Suprapubic skin (tissue), 4 donors: ENCODE measurements at regions not wholly inside any gene's neighbourhood (a gene's known extent, or its start where the extent isn't known, plus 50 kb on each side); places are given as distances from the start of the nearest gene placed in this dataset.
A peak's percentile ranks its signal among the peaks of the same experiment; 100 is the strongest.

Experiments
- DNase-seq, 2 donors: peaks; one replicate each; pipeline ENCODE4 v3.0.0-alpha.2; 2019; ENCODE audit warnings: low spot score in 2 of 2
- H3K27ac ChIP-seq: fragments of 200-600 bp; sonication (generic); one replicate; pipeline ENCODE4 v1.5.1; 2019
- H3K27me3 ChIP-seq: fragments of 200-600 bp; sonication (generic); one replicate; pipeline ENCODE4 v1.5.1; 2019
- H3K36me3 ChIP-seq: fragments of 200-600 bp; sonication (generic); one replicate; pipeline ENCODE4 v1.5.1; 2019
- H3K4me1 ChIP-seq: fragments of 200-600 bp; sonication (generic); one replicate; pipeline ENCODE4 v1.5.1; 2019
- H3K4me3 ChIP-seq: fragments of 200-600 bp; sonication (generic); one replicate; pipeline ENCODE4 v1.5.1; 2019; ENCODE audit warnings: mild to moderate bottlenecking
- H3K9me3 ChIP-seq: fragments of 200-600 bp; sonication (generic); one replicate; pipeline ENCODE4 v1.5.1; 2019
- EP300 ChIP-seq: sonication (generic); formaldehyde crosslinking; IDR thresholded peaks from one replicate; pipeline ENCODE4 v1.6.1; 2017; ENCODE audit warnings: antibody characterized with exemption
- POLR2A ChIP-seq, 2 donors: fragments of 450-650 bp; IDR thresholded peaks; one replicate each; pipeline ENCODE4 v1.6.1; 2017; ENCODE audit warnings: antibody characterized with exemption in 2 of 2, mild to moderate bottlenecking in 2 of 2, moderate library complexity in 2 of 2
- POLR2AphosphoS5 ChIP-seq, 3 donors: sonication (generic); formaldehyde crosslinking; IDR thresholded peaks; one replicate each; pipeline ENCODE4 v1.6.1; 2017; ENCODE audit warnings: antibody characterized with exemption in 3 of 3
- WGBS: methylation state at CpG from one replicate; pipeline ENCODE4 v1.1.5; 2018; 5-methylcytosine and 5-hydroxymethylcytosine counted together
- TF ChIP-seq, protein P1 (sequence below), 2 donors: fragments of 200-600 bp in 1 of 2; fragments of 450-650 bp in 1 of 2; sonication (generic) in 1 of 2; IDR thresholded peaks; one replicate each; pipeline ENCODE4 v1.5.1; 2016 to 2019; ENCODE audit warnings: antibody characterized with exemption in 2 of 2, mild to moderate bottlenecking in 1 of 2, moderate library complexity in 1 of 2

DNA sequence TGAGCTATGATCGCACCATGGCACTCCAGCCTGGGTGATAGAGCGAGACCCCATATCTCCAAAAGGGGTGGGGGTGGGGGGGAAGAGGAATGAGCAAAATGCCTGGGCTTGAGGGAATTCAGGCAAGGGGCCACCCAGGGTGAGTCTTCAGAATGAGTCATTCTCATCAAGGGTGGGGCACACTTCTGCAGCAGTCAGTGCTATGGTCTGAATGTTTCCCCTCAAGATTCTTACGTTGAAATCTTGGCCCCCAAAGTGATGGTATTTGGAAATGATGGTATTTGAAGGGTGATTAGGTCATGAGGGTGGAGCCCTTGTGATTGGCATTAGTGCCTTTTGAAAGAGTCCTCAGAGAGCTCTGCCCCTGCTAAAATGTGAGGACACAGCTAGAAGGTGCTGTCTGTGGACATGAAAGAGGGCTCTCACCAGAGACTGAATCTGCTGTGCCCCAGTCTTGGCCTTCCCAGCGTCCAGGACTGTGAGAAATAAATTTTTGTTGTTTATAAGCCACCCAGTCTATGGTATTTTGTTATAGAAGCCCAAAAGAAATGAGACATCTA lies 86.4 kb upstream of the THY1 start:
- WGBS: 63% methylated on average over 4 of the region's 4 CpGs
- H3K27me3 ChIP-seq: peaks cover 5% of the 10 kb centered on the region
- no peaks in the 10 kb centered on the region for H3K9me3 ChIP-seq
- H3K4me1 ChIP-seq: peaks cover 13% of the 10 kb centered on the region
- DNase-seq: no peak
- peak overlapping the region; percentile 34 for H3K27ac ChIP-seq
- no peaks in the 10 kb centered on the region for H3K36me3 ChIP-seq
- TF ChIP-seq, protein P1, sequence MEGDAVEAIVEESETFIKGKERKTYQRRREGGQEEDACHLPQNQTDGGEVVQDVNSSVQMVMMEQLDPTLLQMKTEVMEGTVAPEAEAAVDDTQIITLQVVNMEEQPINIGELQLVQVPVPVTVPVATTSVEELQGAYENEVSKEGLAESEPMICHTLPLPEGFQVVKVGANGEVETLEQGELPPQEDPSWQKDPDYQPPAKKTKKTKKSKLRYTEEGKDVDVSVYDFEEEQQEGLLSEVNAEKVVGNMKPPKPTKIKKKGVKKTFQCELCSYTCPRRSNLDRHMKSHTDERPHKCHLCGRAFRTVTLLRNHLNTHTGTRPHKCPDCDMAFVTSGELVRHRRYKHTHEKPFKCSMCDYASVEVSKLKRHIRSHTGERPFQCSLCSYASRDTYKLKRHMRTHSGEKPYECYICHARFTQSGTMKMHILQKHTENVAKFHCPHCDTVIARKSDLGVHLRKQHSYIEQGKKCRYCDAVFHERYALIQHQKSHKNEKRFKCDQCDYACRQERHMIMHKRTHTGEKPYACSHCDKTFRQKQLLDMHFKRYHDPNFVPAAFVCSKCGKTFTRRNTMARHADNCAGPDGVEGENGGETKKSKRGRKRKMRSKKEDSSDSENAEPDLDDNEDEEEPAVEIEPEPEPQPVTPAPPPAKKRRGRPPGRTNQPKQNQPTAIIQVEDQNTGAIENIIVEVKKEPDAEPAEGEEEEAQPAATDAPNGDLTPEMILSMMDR (IDR thresholded peaks at IDR 0.05): no peak
- TF ChIP-seq EP300: no peak
- no peak overlapping the region for H3K4me3 ChIP-seq

DNA sequence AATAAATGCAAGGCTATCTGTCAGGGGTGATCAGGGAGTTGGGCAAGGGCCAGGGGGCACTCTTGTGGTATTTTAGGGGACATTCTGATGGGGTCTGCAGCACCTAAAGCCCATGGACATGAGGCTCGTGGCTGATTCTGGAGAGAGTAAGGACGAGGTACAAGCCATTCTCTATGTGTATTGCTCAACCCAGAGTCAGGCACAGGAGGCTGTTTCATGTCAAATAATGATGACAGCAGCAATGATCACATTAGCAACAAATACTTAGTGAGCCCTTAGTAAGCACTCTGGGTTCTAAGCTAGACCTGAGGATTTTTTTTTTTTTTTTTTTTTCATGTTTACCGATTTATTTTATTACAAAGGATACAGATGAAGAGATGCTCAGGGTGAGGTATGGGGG lies 83.5 kb upstream of the THY1 start:
- H3K27me3 ChIP-seq: peaks cover 5% of the 10 kb centered on the region
- no peak overlapping the region for H3K27ac ChIP-seq
- H3K9me3 ChIP-seq: no peaks in the 10 kb centered on the region
- no peaks in the 10 kb centered on the region for H3K36me3 ChIP-seq
- 37% methylated on average over 3 of the region's 3 CpGs for WGBS
- TF ChIP-seq POLR2AphosphoS5 (IDR thresholded peaks at IDR 0.05): no peak
- TF ChIP-seq POLR2A (IDR thresholded peaks at IDR 0.05): no peak
- TF ChIP-seq, protein P1 (IDR thresholded peaks at IDR 0.05): no peak
- no peak for TF ChIP-seq EP300
- H3K4me1 ChIP-seq: peaks cover 13% of the 10 kb centered on the region
- H3K4me3 ChIP-seq: no peak overlapping the region
- DNase-seq: no peak

DNA sequence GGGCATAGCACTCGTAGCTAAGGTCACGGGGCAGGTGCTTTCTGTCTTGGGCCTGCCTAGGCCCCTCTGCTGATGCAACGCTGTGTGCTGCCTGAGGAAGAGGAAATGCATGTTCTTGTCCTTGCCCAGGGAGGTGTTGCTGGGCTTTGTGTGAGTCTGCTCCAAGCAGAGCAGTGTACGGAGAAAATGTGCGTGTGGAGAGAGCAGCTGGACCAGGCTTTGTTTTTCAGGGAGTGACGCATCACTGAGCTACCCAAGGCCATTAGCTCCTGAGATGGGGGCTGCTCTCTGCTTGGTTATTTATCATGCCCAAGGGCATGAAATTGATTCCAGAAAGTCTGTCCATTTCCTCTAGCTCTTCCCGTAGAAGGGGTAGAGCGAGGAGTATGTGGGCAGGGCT lies 82.9 kb upstream of the THY1 start:
- Histone ChIP-seq H3K9me3 (no peaks in the 10 kb centered on the region), H3K27ac (no peak overlapping the region), H3K4me1 (peaks cover 13% of the 10 kb centered on the region), H3K27me3 (peaks cover 5% of the 10 kb centered on the region), H3K4me3 (no peak overlapping the region), H3K36me3 (no peaks in the 10 kb centered on the region)
- DNase-seq: no peak
- 91% methylated on average over 8 of the region's 8 CpGs for WGBS
- TF ChIP-seq, protein P1 (IDR thresholded peaks at IDR 0.05): no peak
- no peak for TF ChIP-seq POLR2A (IDR thresholded peaks at IDR 0.05)
- no peak for TF ChIP-seq POLR2AphosphoS5 (IDR thresholded peaks at IDR 0.05)
- no peak for TF ChIP-seq EP300

GRCh38 chr11:119505071-119505470 lies 82.1 kb upstream of the THY1 start:
- WGBS: 79% methylated on average over 5 of the region's 5 CpGs
- no peak for DNase-seq
- H3K4me1 ChIP-seq: peaks cover 10% of the 10 kb centered on the region

GRCh38 chr11:119504371-119504770 lies 81.4 kb upstream of the THY1 start:
- Histone ChIP-seq H3K27me3 (peaks cover 9% of the 10 kb centered on the region), H3K4me3 (no peak overlapping the region), H3K27ac (no peak overlapping the region), H3K4me1 (peaks cover 3% of the 10 kb centered on the region), H3K36me3 (no peaks in the 10 kb centered on the region), H3K9me3 (no peaks in the 10 kb centered on the region)
- TF ChIP-seq, protein P1 (IDR thresholded peaks at IDR 0.05): no peak
- 80% methylated on average over 1 of the region's 1 CpG for WGBS
- DNase-seq: peak in 1 of 2 donors; percentile 26

More at GRCh38 chr11:119505071-119505470, 82.1 kb upstream of the THY1 start:
- Histone ChIP-seq H3K27ac (no peak overlapping the region), H3K36me3 (no peaks in the 10 kb centered on the region), H3K27me3 (peaks cover 9% of the 10 kb centered on the region), H3K4me3 (no peak overlapping the region), H3K9me3 (no peaks in the 10 kb centered on the region)
- TF ChIP-seq EP300 (no peak), POLR2A (IDR thresholded peaks at IDR 0.05) (no peak), POLR2AphosphoS5 (IDR thresholded peaks at IDR 0.05) (no peak)
- TF ChIP-seq, protein P1 (IDR thresholded peaks at IDR 0.05): no peak
